Vagina (tissue), 2 donors: ENCODE measurements at regions not wholly inside any gene's neighbourhood (a gene's known extent, or its start where the extent isn't known, plus 50 kb on each side); places are given as distances from the start of the nearest gene placed in this dataset.

ENCODE experiments used
- CTCF ChIP-seq, 3 experiments: fragments of 450-650 bp in 2 of 3; fragments of 200-600 bp in 1 of 3; sonication (generic) in 1 of 3; IDR thresholded peaks; one replicate each; pipeline ENCODE4 v1.5.1; 2017 to 2019; ENCODE audit warnings: antibody characterized with exemption in 3 of 3, mild to moderate bottlenecking in 2 of 3, moderate library complexity in 2 of 3
- POLR2A ChIP-seq, 2 donors: fragments of 450-650 bp; IDR thresholded peaks; one replicate each; pipeline ENCODE4 v1.6.1; 2017; ENCODE audit warnings: antibody characterized with exemption in 2 of 2, mild to moderate bottlenecking in 2 of 2, moderate library complexity in 2 of 2
- POLR2AphosphoS5 ChIP-seq, 2 donors: sonication (generic); formaldehyde crosslinking; IDR thresholded peaks; one replicate each; pipeline ENCODE4 v1.9.0; 2017; ENCODE audit warnings: antibody characterized with exemption in 2 of 2, mild to moderate bottlenecking in 2 of 2, low read depth in 1 of 2; ENCODE audit not compliant: insufficient read depth in 1 of 2

GRCh38 chr2:211302676-211303075 is 746.3 kb downstream of the CPS1 start:
- TF ChIP-seq CTCF (IDR thresholded peaks at IDR 0.05) (no peak), POLR2A (IDR thresholded peaks at IDR 0.05) (no peak), POLR2AphosphoS5 (IDR thresholded peaks at IDR 0.05; ENCODE audit: insufficient read depth in 1 of 2, low read depth in 1 of 2) (no peak)
